Erythroblast (primary cell): ENCODE measurements at regions not wholly inside any gene's neighbourhood (a gene's known extent, or its start where the extent isn't known, plus 50 kb on each side); places are given as distances from the start of the nearest gene placed in this dataset.

Source experiments
- GATA1 ChIP-seq: IDR thresholded peaks from 2 replicates; pipeline ENCODE4 v1.6.1; 2011; ENCODE audit warnings: low read depth, mild to moderate bottlenecking, control low read depth, low read length, moderate library complexity
- POLR2A ChIP-seq: IDR thresholded peaks from 2 replicates; pipeline ENCODE4 v1.6.1; 2011; ENCODE audit warnings: mild to moderate bottlenecking, low read length

GRCh38 chr2:7931808-7932207 lies 750.0 kb upstream of the ID2 start:
- TF ChIP-seq POLR2A, result no peak
- TF ChIP-seq GATA1, result no peak
